ENCODE measurements at regions not wholly inside any gene's neighbourhood (a gene's known extent, or its start where the extent isn't known, plus 50 kb on each side); places are given as distances from the start of the nearest gene placed in this dataset.

GRCh38 chr10:14405076-14406065, 74.6 kb upstream of the FRMD4A start:
- POLR2A ChIA-PET (ENCODE audit: partially characterized antibody), result no interaction called here
- H3K9me3 Mint-ChIP-seq, result peaks cover 0 to 2% (median 0%) of the 10 kb centered on the region in 8 donors
- peaks cover 9 to 14% (median 13%) of the 10 kb centered on the region in 4 donors for H3K4me1 Mint-ChIP-seq
- no peak overlapping the region for H3K4me3 ChIP-seq (ENCODE audit: low read length in 2 of 2)
- no peaks in the 10 kb centered on the region for H3K36me3 Mint-ChIP-seq
- H3K27ac ChIP-seq (ENCODE audit: low read depth, low read length), result no peak overlapping the region
- CTCF ChIA-PET (ENCODE audit: partially characterized antibody), result no interaction called here
- H3K36me3 ChIP-seq (ENCODE audit: insufficient read depth, low read length), result no peaks in the 10 kb centered on the region
- no peak overlapping the region for H3K4me3 Mint-ChIP-seq
- no peaks in the 10 kb centered on the region for H3K9me3 ChIP-seq (ENCODE audit: control insufficient read depth in 1 of 2, low read length in 2 of 2)
- H3K27me3 ChIP-seq (ENCODE audit: insufficient read depth, low read length), result no peaks in the 10 kb centered on the region
- peaks cover 6 to 15% of the 10 kb centered on the region in 2 donors for H3K27me3 Mint-ChIP-seq
- H3K27ac Mint-ChIP-seq, result no peak overlapping the region
- H3K4me1 ChIP-seq (ENCODE audit: insufficient read depth, low read length), result peaks cover 13% of the 10 kb centered on the region
- intact Hi-C loops (cut with micrococcal nuclease), result no loop called here
- DNase-seq, result no peak

GRCh38 chr10:14403881-14404623, 73.3 kb upstream of the FRMD4A start:
- H3K27ac Mint-ChIP-seq, result no peak overlapping the region
- no peak for DNase-seq
- no peaks in the 10 kb centered on the region for H3K36me3 ChIP-seq (ENCODE audit: insufficient read depth, low read length)
- no peaks in the 10 kb centered on the region for H3K9me3 ChIP-seq (ENCODE audit: control insufficient read depth in 1 of 2, low read length in 2 of 2)
- intact Hi-C loops (cut with micrococcal nuclease), result no loop called here
- ChIA-PET CTCF (ENCODE audit: partially characterized antibody) (no interaction called here), POLR2A (ENCODE audit: partially characterized antibody) (no interaction called here)
- no peaks in the 10 kb centered on the region for H3K27me3 ChIP-seq (ENCODE audit: insufficient read depth, low read length)
- H3K27ac ChIP-seq (ENCODE audit: low read depth, low read length), result no peak overlapping the region
- H3K27me3 Mint-ChIP-seq, result peaks cover 8 to 17% of the 10 kb centered on the region in 2 donors
- H3K4me1 Mint-ChIP-seq, result peaks cover 0 to under 1% (median under 1%) of the 10 kb centered on the region in 4 donors
- H3K4me3 Mint-ChIP-seq, result no peak overlapping the region
- H3K4me3 ChIP-seq (ENCODE audit: low read length in 2 of 2), result no peak overlapping the region
- no peaks in the 10 kb centered on the region for H3K36me3 Mint-ChIP-seq
- peaks cover 0 to 2% (median 0%) of the 10 kb centered on the region in 8 donors for H3K9me3 Mint-ChIP-seq
- H3K4me1 ChIP-seq (ENCODE audit: insufficient read depth, low read length), result no peaks in the 10 kb centered on the region

GRCh38 chr10:14403359-14403758, 72.6 kb upstream of the FRMD4A start:
- H3K9me3 Mint-ChIP-seq, result peaks cover 0 to 2% (median 0%) of the 10 kb centered on the region in 8 donors
- no peak overlapping the region for H3K27ac ChIP-seq (ENCODE audit: low read depth, low read length)
- H3K4me3 ChIP-seq (ENCODE audit: low read length in 2 of 2), result no peak overlapping the region
- CTCF ChIA-PET (ENCODE audit: partially characterized antibody), result no interaction called here
- DNase-seq, result no peak
- H3K9me3 ChIP-seq (ENCODE audit: control insufficient read depth in 1 of 2, low read length in 2 of 2), result no peaks in the 10 kb centered on the region
- H3K27me3 Mint-ChIP-seq, result peaks cover 8 to 18% of the 10 kb centered on the region in 2 donors
- intact Hi-C loops (cut with micrococcal nuclease), result no loop called here
- no peak overlapping the region for H3K27ac Mint-ChIP-seq
- no peaks in the 10 kb centered on the region for H3K27me3 ChIP-seq (ENCODE audit: insufficient read depth, low read length)
- no peaks in the 10 kb centered on the region for H3K36me3 ChIP-seq (ENCODE audit: insufficient read depth, low read length)
- no peaks in the 10 kb centered on the region for H3K36me3 Mint-ChIP-seq
- no peaks in the 10 kb centered on the region for H3K4me1 Mint-ChIP-seq
- H3K4me3 Mint-ChIP-seq, result no peak overlapping the region
- POLR2A ChIA-PET (ENCODE audit: partially characterized antibody), result no interaction called here
- no peaks in the 10 kb centered on the region for H3K4me1 ChIP-seq (ENCODE audit: insufficient read depth, low read length)

- H3K36me3 Mint-ChIP-seq, result no peaks in the 10 kb centered on the region
- H3K4me1 Mint-ChIP-seq, result no peaks in the 10 kb centered on the region
- H3K4me3 ChIP-seq (ENCODE audit: low read length in 2 of 2), result no peak overlapping the region
- no peaks in the 10 kb centered on the region for H3K4me1 ChIP-seq (ENCODE audit: insufficient read depth, low read length)
- no peak overlapping the region for H3K27ac ChIP-seq (ENCODE audit: low read depth, low read length)
- ChIA-PET POLR2A (ENCODE audit: partially characterized antibody) (no interaction called here), CTCF (ENCODE audit: partially characterized antibody) (no interaction called here)
- H3K27me3 ChIP-seq (ENCODE audit: insufficient read depth, low read length), result no peaks in the 10 kb centered on the region
- H3K27ac Mint-ChIP-seq, result no peak overlapping the region
- intact Hi-C loops (cut with micrococcal nuclease), result no loop called here
- peaks cover 9% of the 10 kb centered on the region in 2 donors for H3K27me3 Mint-ChIP-seq
- no peaks in the 10 kb centered on the region for H3K9me3 ChIP-seq (ENCODE audit: control insufficient read depth in 1 of 2, low read length in 2 of 2)
- peaks cover 0 to 6% (median 0%) of the 10 kb centered on the region in 8 donors for H3K9me3 Mint-ChIP-seq
- DNase-seq, result no peak
- H3K4me3 Mint-ChIP-seq, result no peak overlapping the region
- H3K36me3 ChIP-seq (ENCODE audit: insufficient read depth, low read length), result no peaks in the 10 kb centered on the region
Observed at GRCh38 chr10:14399641-14400040, 68.9 kb upstream of the FRMD4A start.

- H3K27ac Mint-ChIP-seq, result no peak overlapping the region
- no peak for DNase-seq
- H3K27me3 Mint-ChIP-seq, result peaks cover 7 to 9% of the 10 kb centered on the region in 2 donors
- H3K36me3 Mint-ChIP-seq, result no peaks in the 10 kb centered on the region
- H3K4me1 Mint-ChIP-seq, result no peaks in the 10 kb centered on the region
- no peak overlapping the region for H3K4me3 ChIP-seq (ENCODE audit: low read length in 2 of 2)
- H3K9me3 ChIP-seq (ENCODE audit: control insufficient read depth in 1 of 2, low read length in 2 of 2), result no peaks in the 10 kb centered on the region
- no peaks in the 10 kb centered on the region for H3K36me3 ChIP-seq (ENCODE audit: insufficient read depth, low read length)
- H3K27me3 ChIP-seq (ENCODE audit: insufficient read depth, low read length), result no peaks in the 10 kb centered on the region
- intact Hi-C loops (cut with micrococcal nuclease), result no loop called here
- ChIA-PET POLR2A (ENCODE audit: partially characterized antibody) (no interaction called here), CTCF (ENCODE audit: partially characterized antibody) (interaction anchor here (0.6 to 1.0 kb wide), 2 partner anchors 11 to 12 kb away, joined by 3 read pairs; no protein-coding TSS in a partner anchor)
- H3K9me3 Mint-ChIP-seq, result peaks cover 0 to 6% (median 2%) of the 10 kb centered on the region in 8 donors
- H3K4me3 Mint-ChIP-seq, result no peak overlapping the region
- H3K27ac ChIP-seq (ENCODE audit: low read depth, low read length), result no peak overlapping the region
- no peaks in the 10 kb centered on the region for H3K4me1 ChIP-seq (ENCODE audit: insufficient read depth, low read length)
Observed at GRCh38 chr10:14397066-14397465, 66.3 kb upstream of the FRMD4A start.

- Histone ChIP-seq H3K27ac (ENCODE audit: low read depth, low read length) (no peak overlapping the region), H3K9me3 (ENCODE audit: control insufficient read depth in 1 of 2, low read length in 2 of 2) (no peaks in the 10 kb centered on the region), H3K27me3 (ENCODE audit: insufficient read depth, low read length) (no peaks in the 10 kb centered on the region), H3K4me1 (ENCODE audit: insufficient read depth, low read length) (no peaks in the 10 kb centered on the region), H3K4me3 (ENCODE audit: low read length in 2 of 2) (no peak overlapping the region), H3K36me3 (ENCODE audit: insufficient read depth, low read length) (no peaks in the 10 kb centered on the region)
- peaks cover 0 to under 1% (median 0%) of the 10 kb centered on the region in 4 donors for H3K4me1 Mint-ChIP-seq
- no peaks in the 10 kb centered on the region for H3K36me3 Mint-ChIP-seq
- CTCF ChIA-PET (ENCODE audit: partially characterized antibody), result interaction anchor here (1.0 kb wide), 1 partner anchor 11 kb away, joined by 3 read pairs; no protein-coding TSS in a partner anchor
- H3K27me3 Mint-ChIP-seq, result peaks cover 7 to 9% of the 10 kb centered on the region in 2 donors
- H3K27ac Mint-ChIP-seq, result no peak overlapping the region
- POLR2A ChIA-PET (ENCODE audit: partially characterized antibody), result no interaction called here
- no peak for DNase-seq
- intact Hi-C loops (cut with micrococcal nuclease), result no loop called here
- peaks cover 0 to 6% (median 2%) of the 10 kb centered on the region in 8 donors for H3K9me3 Mint-ChIP-seq
- H3K4me3 Mint-ChIP-seq, result no peak overlapping the region
Observed at GRCh38 chr10:14396411-14397048, 65.8 kb upstream of the FRMD4A start.

GRCh38 chr10:14394179-14394578, 63.5 kb upstream of the FRMD4A start:
- Histone ChIP-seq H3K4me3 (ENCODE audit: low read length in 2 of 2) (no peak overlapping the region), H3K4me1 (ENCODE audit: insufficient read depth, low read length) (peaks cover 17% of the 10 kb centered on the region), H3K36me3 (ENCODE audit: insufficient read depth, low read length) (no peaks in the 10 kb centered on the region), H3K9me3 (ENCODE audit: control insufficient read depth in 1 of 2, low read length in 2 of 2) (no peaks in the 10 kb centered on the region), H3K27me3 (ENCODE audit: insufficient read depth, low read length) (no peaks in the 10 kb centered on the region), H3K27ac (ENCODE audit: low read depth, low read length) (no peak overlapping the region)
- ChIA-PET CTCF (ENCODE audit: partially characterized antibody) (interaction anchor here (1.0 kb wide), 1 partner anchor 9 kb away, joined by 3 read pairs; no protein-coding TSS in a partner anchor), POLR2A (ENCODE audit: partially characterized antibody) (no interaction called here)
- H3K27ac Mint-ChIP-seq, result no peak overlapping the region
- peaks cover 14 to 21% (median 16%) of the 10 kb centered on the region in 4 donors for H3K4me1 Mint-ChIP-seq
- no peak overlapping the region for H3K4me3 Mint-ChIP-seq
- no peak for DNase-seq
- intact Hi-C loops (cut with micrococcal nuclease), result no loop called here
- peaks cover 1 to 2% of the 10 kb centered on the region in 2 donors for H3K27me3 Mint-ChIP-seq
- no peaks in the 10 kb centered on the region for H3K36me3 Mint-ChIP-seq
- peaks cover 0 to 6% (median 3%) of the 10 kb centered on the region in 8 donors for H3K9me3 Mint-ChIP-seq

Data from CD4-positive, alpha-beta memory T cell (primary cell).